Stimulated activated CD4-positive, alpha-beta T cell treated with anti-CD3 and anti-CD28 coated beads, Interleukin-4, amount 100 ng/mL, for 48 hours (primary cell): ENCODE measurements at regions not wholly inside any gene's neighbourhood (a gene's known extent, or its start where the extent isn't known, plus 50 kb on each side); places are given as distances from the start of the nearest gene placed in this dataset.
"Not testable (repeated sequence)": the region's sequence is repeated elsewhere in the genome, so short reads cannot be mapped to it uniquely, and the experiment has no call there.

ENCODE experiments used
- DNase-seq, 2 donors: peaks; one replicate each; pipeline ENCODE4 v3.0.0-alpha.2; 2020; ENCODE audit warnings: low read depth in 2 of 2

- DNase-seq = not testable (repeated sequence)
These were observed 54.2 kb downstream of the DBET start for GRCh38 chr4:190118519-190118918.

- DNase-seq = not testable (repeated sequence)
These were observed 54.1 kb upstream of the DUX4 start for GRCh38 chr4:190119474-190119873.

GRCh38 chr4:190120111-190120514 lies 53.5 kb upstream of the DUX4 start:
- peak in 1 of 2 donors; percentile 35 for DNase-seq

- not testable (repeated sequence) for DNase-seq
These were observed 53.0 kb upstream of the DUX4 start for GRCh38 chr4:190120537-190121001.

GRCh38 chr4:190121076-190121671 lies 52.4 kb upstream of the DUX4 start:
- not testable (repeated sequence) for DNase-seq

GRCh38 chr4:190121759-190122158 lies 51.8 kb upstream of the DUX4 start:
- no peak for DNase-seq

- DNase-seq = not testable (repeated sequence)
These were observed 51.1 kb upstream of the DUX4 start for GRCh38 chr4:190122161-190123142.
